H1 (cell line): ENCODE measurements at regions not wholly inside any gene's neighbourhood (a gene's known extent, or its start where the extent isn't known, plus 50 kb on each side); places are given as distances from the start of the nearest gene placed in this dataset.

Experiments
- CTCF ChIA-PET: fragments of 300-600 bp; sonication (Branson Sonifier 250); formaldehyde crosslinking; loops from one replicate; lab custom pipeline; 2021; ENCODE audit not compliant: partially characterized antibody; lab: Charles Lee
- POLR2A ChIA-PET: fragments of 300-600 bp; sonication (Branson Sonifier 250); formaldehyde crosslinking; loops from one replicate; lab custom pipeline; 2021; ENCODE audit warnings: inconsistent platforms; ENCODE audit not compliant: partially characterized antibody; lab: Charles Lee
- DNase-seq, 2 experiments: peaks; one replicate each; pipeline versions ENCODE4 v3.0.0 to v3.0.0-alpha.2; 2010 to 2022; ENCODE audit warnings: low spot score in 2 of 2, low read depth in 1 of 2, mixed read lengths in 1 of 2
- FAIRE-seq: peaks from 2 replicates; lab custom pipeline; 2011; peaks lifted over from hg19 to GRCh38; lab: Jason Lieb, UNC
- H2AFZ ChIP-seq: 2 replicates; pipeline ENCODE4 v1.8.1; 2012; ENCODE audit warnings: low read length, inconsistent platforms
- H2AK5ac ChIP-seq: 2 replicates; pipeline ENCODE4 v1.6.1; 2013; ENCODE audit warnings: low read depth, low read length
- H2BK120ac ChIP-seq: replicated peaks from 2 replicates; pipeline ENCODE3; 2013; ENCODE audit warnings: low read depth, low read length, inconsistent platforms
- H2BK12ac ChIP-seq: 2 replicates; pipeline ENCODE4 v1.6.1; 2013; ENCODE audit warnings: low read depth, low read length
- H2BK15ac ChIP-seq: 2 replicates; pipeline ENCODE4 v1.6.1; 2013; ENCODE audit warnings: low read length
- H2BK20ac ChIP-seq: 2 replicates; pipeline ENCODE4 v1.6.1; 2013; ENCODE audit warnings: low read length
- H2BK5ac ChIP-seq: 2 replicates; pipeline ENCODE4 v1.6.1; 2013; ENCODE audit warnings: low read depth, low read length
- H3K14ac ChIP-seq: 2 replicates; pipeline ENCODE4 v1.6.1; 2013; ENCODE audit warnings: inconsistent platforms; ENCODE audit not compliant: insufficient read length
- H3K18ac ChIP-seq: 2 replicates; pipeline ENCODE4 v1.6.1; 2013; ENCODE audit warnings: low read length; ENCODE audit errors: extremely low read depth
- H3K23ac ChIP-seq: 2 replicates; pipeline ENCODE4 v1.6.1; 2013; ENCODE audit warnings: inconsistent platforms; ENCODE audit not compliant: insufficient read length
- H3K23me2 ChIP-seq: 2 replicates; pipeline ENCODE4 v1.6.1; 2013; ENCODE audit warnings: low read depth, low read length
- H3K27ac ChIP-seq: 2 replicates; pipeline ENCODE4 v1.6.1; 2011; ENCODE audit warnings: low read depth, low read length, inconsistent platforms
- H3K27me3 ChIP-seq, 4 experiments: replicated peaks in 1 of 4; 1 replicate in 1 of 4; 2 replicates in 3 of 4; pipeline versions ENCODE4 v1.6.1 to v1.8.1; 2011 to 2013; ENCODE audit warnings: low read length in 3 of 4, mild to moderate bottlenecking in 3 of 4, inconsistent platforms in 2 of 4, mixed read lengths in 2 of 4, moderate library complexity in 1 of 4; ENCODE audit not compliant: control insufficient read depth in 3 of 4, insufficient read depth in 3 of 4; ENCODE audit errors: extremely low read depth in 1 of 4
- H3K36me3 ChIP-seq, 4 experiments: 2 replicates each; pipeline versions ENCODE4 v1.6.1 to v1.8.1; 2011 to 2013; ENCODE audit warnings: mild to moderate bottlenecking in 4 of 4, low read length in 3 of 4, moderate library complexity in 2 of 4, control low read depth in 1 of 4, inconsistent platforms in 1 of 4; ENCODE audit not compliant: insufficient read depth in 4 of 4, control insufficient read depth in 2 of 4
- H3K4ac ChIP-seq: replicated peaks from 2 replicates; pipeline ENCODE3; 2013; ENCODE audit warnings: low read length, low read depth, mixed read lengths, inconsistent platforms; ENCODE audit not compliant: insufficient read length
- H3K4me1 ChIP-seq, 4 experiments: replicated peaks in 1 of 4; 1 replicate in 1 of 4; 2 replicates in 3 of 4; pipeline versions ENCODE4 v1.6.1 to v1.8.1; 2011 to 2013; ENCODE audit warnings: low read length in 3 of 4, inconsistent platforms in 2 of 4, mixed read lengths in 1 of 4; ENCODE audit not compliant: insufficient read depth in 4 of 4, control insufficient read depth in 3 of 4
- H3K4me2 ChIP-seq, 2 experiments: 2 replicates each; pipeline versions ENCODE4 v1.6.1 to v1.8.1; 2011 to 2013; ENCODE audit warnings: low read depth in 2 of 2, low read length in 2 of 2, control low read depth in 1 of 2, inconsistent platforms in 1 of 2, mild to moderate bottlenecking in 1 of 2; ENCODE audit not compliant: insufficient read depth in 1 of 2
- H3K4me3 ChIP-seq, 4 experiments: fragments of 200-600, 300-600 bp in 1 of 4; sonication (generic), shearing (Covaris generic), sonication (Bioruptor Twin) in 1 of 4; 2 replicates each; pipeline versions ENCODE4 v1.5.1 to v1.8.1; 2011 to 2016; ENCODE audit warnings: low read length in 4 of 4, low read depth in 3 of 4, control low read depth in 2 of 4, inconsistent platforms in 2 of 4, mild to moderate bottlenecking in 2 of 4, mixed read lengths in 1 of 4, moderate library complexity in 1 of 4; ENCODE audit not compliant: insufficient read depth in 2 of 4; ENCODE audit errors: extremely low read depth in 1 of 4
- H3K56ac ChIP-seq: replicated peaks from 2 replicates; pipeline ENCODE3; 2013; ENCODE audit warnings: low read depth, mild to moderate bottlenecking, mixed read lengths, low read length, inconsistent platforms; ENCODE audit not compliant: insufficient read length
- H3K79me1 ChIP-seq: 2 replicates; pipeline ENCODE4 v1.6.1; 2013; ENCODE audit warnings: low read depth, low read length, control low read depth
- H3K79me2 ChIP-seq, 2 experiments: 2 replicates each; pipeline versions ENCODE4 v1.6.1 to v1.8.1; 2012 to 2013; ENCODE audit warnings: low read length in 2 of 2, mild to moderate bottlenecking in 2 of 2, inconsistent platforms in 1 of 2; ENCODE audit not compliant: insufficient read depth in 2 of 2, control insufficient read depth in 1 of 2
- H3K9ac ChIP-seq, 4 experiments: replicated peaks in 1 of 4; 1 replicate in 1 of 4; 2 replicates in 3 of 4; pipeline versions ENCODE4 v1.6.1 to v1.8.1; 2011 to 2013; ENCODE audit warnings: low read depth in 3 of 4, low read length in 3 of 4, control low read depth in 2 of 4, mild to moderate bottlenecking in 2 of 4, moderate library complexity in 2 of 4, inconsistent platforms in 1 of 4; ENCODE audit errors: extremely low read depth in 1 of 4
- H3K9me3 ChIP-seq, 2 experiments: 2 replicates each; pipeline versions ENCODE4 v1.6.1 to v1.8.1; 2012 to 2013; ENCODE audit warnings: mild to moderate bottlenecking in 2 of 2, moderate library complexity in 2 of 2, control low read depth in 1 of 2, inconsistent platforms in 1 of 2, low read depth in 1 of 2, low read length in 1 of 2, mixed read lengths in 1 of 2; ENCODE audit not compliant: insufficient read depth in 2 of 2
- H4K20me1 ChIP-seq, 2 experiments: replicated peaks in 1 of 2; 2 replicates each; pipeline versions ENCODE3 to v1.8.1; 2011 to 2013; ENCODE audit warnings: inconsistent platforms in 2 of 2, low read length in 2 of 2, mild to moderate bottlenecking in 1 of 2; ENCODE audit not compliant: insufficient read depth in 2 of 2, control insufficient read depth in 1 of 2
- H4K5ac ChIP-seq: 2 replicates; pipeline ENCODE4 v1.6.1; 2013; ENCODE audit warnings: low read length, low read depth, mixed read lengths, inconsistent platforms; ENCODE audit not compliant: insufficient read length
- H4K8ac ChIP-seq: 2 replicates; pipeline ENCODE4 v1.8.0; 2013; ENCODE audit warnings: mild to moderate bottlenecking, moderate library complexity, low read length, inconsistent platforms; ENCODE audit not compliant: insufficient read depth; ENCODE audit errors: extremely low read depth
- H4K91ac ChIP-seq: replicated peaks from 2 replicates; pipeline ENCODE3; 2013; ENCODE audit warnings: low read length, mixed read lengths, inconsistent platforms; ENCODE audit not compliant: insufficient read length
- CHD1 ChIP-seq: IDR thresholded peaks from 2 replicates; pipeline ENCODE4 v1.6.1; 2012; ENCODE audit warnings: low read depth, low read length, improper control_type of control experiment
- FOSL1 ChIP-seq: IDR thresholded peaks from 2 replicates; pipeline ENCODE4 v1.6.1; 2011; ENCODE audit warnings: mild to moderate bottlenecking, low read depth, low read length, moderate library complexity; ENCODE audit not compliant: insufficient read depth
- RNF2 ChIP-seq: fragments of 200-900, 300-1000 bp; sonication (generic); IDR thresholded peaks from 2 replicates; pipeline ENCODE4 v1.7.1; 2016; ENCODE audit warnings: borderline replicate concordance, low read depth, mild to moderate bottlenecking, antibody characterized with exemption, low read length; ENCODE audit not compliant: poor library complexity, severe bottlenecking; ENCODE audit errors: missing control alignments
- SUZ12 ChIP-seq: fragments of 200-600 bp; sonication (generic); IDR thresholded peaks from 2 replicates; pipeline ENCODE4 v1.6.1; 2012; ENCODE audit warnings: mild to moderate bottlenecking, inconsistent platforms, low read length, moderate library complexity, mixed read lengths
- TBP ChIP-seq: IDR thresholded peaks from 2 replicates; pipeline ENCODE4 v1.6.1; 2011; ENCODE audit warnings: low read depth, low read length, improper control_type of control experiment
- ZNF274 ChIP-seq: IDR thresholded peaks from 2 replicates; pipeline ENCODE4 v1.7.0; 2012; ENCODE audit warnings: low read length, borderline replicate concordance; ENCODE audit errors: extremely low read depth
- WGBS, 2 experiments: shearing (Covaris generic) in 1 of 2; methylation state at CpG; one replicate each; pipeline versions ENCODE4 v1.1.6 to v1.1.7; 2013 to 2015; ENCODE audit warnings: low lambda C conversion rate in 2 of 2, mixed read lengths in 2 of 2, inconsistent platforms in 1 of 2, low coverage in 1 of 2, missing lambda C conversion rate in 1 of 2; ENCODE audit not compliant: insufficient replicate concordance in 2 of 2, insufficient coverage in 1 of 2, insufficient read length in 1 of 2; ENCODE audit errors: extremely low coverage in 1 of 2, missing lambda C conversion rate in 1 of 2; 5-methylcytosine and 5-hydroxymethylcytosine counted together
- TF ChIP-seq, protein P1 (sequence below): IDR thresholded peaks from 2 replicates; pipeline ENCODE4 v1.6.1; 2012; ENCODE audit warnings: inconsistent platforms

DNA sequence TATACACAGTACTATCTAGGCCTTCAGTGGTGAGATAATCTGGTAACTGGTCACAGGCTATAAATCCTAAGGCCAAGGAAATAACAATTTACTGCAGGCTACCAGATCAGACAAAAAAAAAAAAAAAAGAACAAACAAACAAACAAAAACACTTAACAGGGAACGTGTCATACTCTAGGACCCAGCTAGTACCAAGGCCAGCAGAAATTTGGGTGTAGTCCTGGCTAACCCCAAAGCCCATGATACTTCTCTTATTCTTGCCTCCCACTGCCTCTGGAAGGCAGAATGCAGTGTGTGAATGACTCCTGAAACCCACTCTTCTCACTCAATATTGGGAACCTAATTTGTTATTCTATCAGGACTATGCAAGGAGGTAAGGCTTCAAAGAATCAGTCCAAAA lies 53.7 kb upstream of the ST3GAL6 start:
- Histone ChIP-seq H3K79me1 (no peaks in the 10 kb centered on the region), H3K79me2 (no peaks in the 10 kb centered on the region), H4K91ac (no peak overlapping the region), H2BK120ac (no peak overlapping the region), H3K27ac (no peak overlapping the region), H3K36me3 (no peaks in the 10 kb centered on the region), H2BK15ac (no peak overlapping the region), H2BK20ac (no peak overlapping the region), H2BK5ac (no peak overlapping the region), H3K23me2 (no peaks in the 10 kb centered on the region), H4K20me1 (no peaks in the 10 kb centered on the region), H3K9ac (no peak overlapping the region), H3K23ac (no peak overlapping the region), H3K9me3 (no peaks in the 10 kb centered on the region), H3K18ac (no peak overlapping the region), H2AFZ (no peak overlapping the region), H3K4me3 (no peak overlapping the region), H4K8ac (no peak overlapping the region), H4K5ac (no peak overlapping the region), H3K4me1 (no peaks in the 10 kb centered on the region; a peak in 3 of 7 replicates), H3K4me2 (no peak overlapping the region), H3K4ac (no peak overlapping the region), H2BK12ac (no peak overlapping the region), H3K56ac (no peak overlapping the region), H2AK5ac (no peak overlapping the region), H3K14ac (no peak overlapping the region), H3K27me3 (no peaks in the 10 kb centered on the region)
- peak; percentile 66; the same call in 1 of the 2 replicates for TF ChIP-seq FOSL1
- TF ChIP-seq SUZ12 = no peak
- no peak for TF ChIP-seq ZNF274
- TF ChIP-seq TBP = no peak
- no peak for TF ChIP-seq CHD1
- TF ChIP-seq, protein P1, sequence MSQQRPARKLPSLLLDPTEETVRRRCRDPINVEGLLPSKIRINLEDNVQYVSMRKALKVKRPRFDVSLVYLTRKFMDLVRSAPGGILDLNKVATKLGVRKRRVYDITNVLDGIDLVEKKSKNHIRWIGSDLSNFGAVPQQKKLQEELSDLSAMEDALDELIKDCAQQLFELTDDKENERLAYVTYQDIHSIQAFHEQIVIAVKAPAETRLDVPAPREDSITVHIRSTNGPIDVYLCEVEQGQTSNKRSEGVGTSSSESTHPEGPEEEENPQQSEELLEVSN = no peak
- no peak for TF ChIP-seq RNF2
- no peak for FAIRE-seq
- ChIA-PET CTCF (interaction anchor here (1.0 kb wide), 1 partner anchor 18 kb away, joined by 3 read pairs; no protein-coding TSS in a partner anchor), POLR2A (no interaction called here)
- DNase-seq = no peak
- 82% methylated on average over 1 of the region's 1 CpG; no CpG with 5 or more reads in 1 of the 2 experiments for WGBS, 2 experiments
